HG02642 (cell line): ENCODE measurements at regions not wholly inside any gene's neighbourhood (a gene's known extent, or its start where the extent isn't known, plus 50 kb on each side); places are given as distances from the start of the nearest gene placed in this dataset.
"Not testable (repeated sequence)": the region's sequence is repeated elsewhere in the genome, so short reads cannot be mapped to it uniquely, and the experiment has no call there.

ENCODE experiments used
- ATAC-seq: cut with Tn5 transposase; IDR thresholded peaks from one replicate; pipeline ENCODE4 v1.9.1; 2021; ENCODE audit warnings: mild to moderate bottlenecking; ENCODE audit not compliant: unreplicated experiment, poor library complexity

GRCh38 chr7:67602246-67602887, 605.7 kb downstream of the TYW1 start:
- no peak for ATAC-seq

- ATAC-seq: no peak
These were observed 608.1 kb downstream of the TYW1 start for GRCh38 chr7:67604461-67605386.

GRCh38 chr7:67608806-67609205, 612.2 kb downstream of the TYW1 start:
- ATAC-seq: no peak

DNA sequence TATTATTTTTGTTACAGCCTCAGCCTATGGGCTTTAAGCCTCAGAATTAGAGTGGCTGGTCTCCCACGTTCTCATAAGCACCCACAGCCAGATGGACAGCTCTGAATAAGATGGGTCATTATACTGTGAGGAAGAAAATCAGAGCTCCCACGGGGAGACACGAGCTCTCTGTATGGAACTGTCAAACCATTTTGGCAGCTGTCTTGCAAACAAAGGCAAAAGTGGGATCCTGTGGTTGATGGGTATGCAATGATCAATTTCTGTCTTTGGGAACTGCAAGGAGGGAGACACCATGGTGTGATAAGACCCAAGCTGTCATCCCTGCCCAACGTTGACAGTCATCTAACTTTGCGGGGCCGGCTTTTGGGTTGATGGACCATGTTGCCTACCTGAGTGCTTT, 614.3 kb downstream of the TYW1 start:
- ATAC-seq: no peak

- no peak for ATAC-seq
These were observed 618.2 kb downstream of the TYW1 start for GRCh38 chr7:67614843-67615242.

DNA sequence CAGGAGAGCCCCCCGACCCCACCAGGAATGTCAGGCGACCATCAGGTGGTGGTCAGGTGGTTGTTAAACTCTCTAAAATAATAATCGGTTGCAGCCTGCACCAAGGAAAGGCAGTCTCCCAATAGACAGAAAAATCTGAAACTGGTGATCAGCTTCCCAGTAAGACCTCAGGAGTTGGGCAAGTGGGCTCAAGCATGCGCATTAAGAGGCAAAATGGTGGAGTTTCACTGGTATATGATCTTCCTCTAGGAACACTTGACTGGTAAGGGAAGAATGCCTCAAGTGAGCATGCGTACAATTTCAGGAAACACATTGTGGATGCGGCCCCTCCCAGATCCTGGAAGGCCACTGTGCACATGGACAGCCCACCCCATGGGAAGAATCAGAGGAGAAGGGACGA, 619.9 kb downstream of the TYW1 start:
- no peak for ATAC-seq

GRCh38 chr7:67618556-67619162, 622.0 kb downstream of the TYW1 start:
- no peak for ATAC-seq

DNA sequence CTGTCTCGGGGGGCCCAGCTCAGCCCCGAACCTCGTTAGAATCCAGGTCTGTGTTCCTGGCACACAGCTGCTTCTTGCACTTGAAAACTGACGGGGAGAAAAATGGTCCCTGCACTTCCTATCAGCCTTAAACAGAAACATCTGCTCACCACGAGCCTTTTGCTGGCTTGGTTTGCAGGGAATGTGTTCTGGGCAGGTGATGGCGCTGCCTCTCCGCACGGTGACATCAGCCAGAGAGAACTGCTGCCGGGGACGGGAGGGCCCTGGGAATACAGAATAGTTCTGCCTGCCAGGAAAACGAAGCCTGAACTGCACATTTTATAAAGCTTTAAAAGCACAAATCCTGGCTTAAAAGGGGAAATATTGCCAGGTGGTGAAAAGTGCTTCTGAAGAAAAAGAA, 622.5 kb downstream of the TYW1 start:
- no peak for ATAC-seq

- no peak for ATAC-seq
These were observed 623.7 kb downstream of the TYW1 start for GRCh38 chr7:67620216-67620933.

DNA sequence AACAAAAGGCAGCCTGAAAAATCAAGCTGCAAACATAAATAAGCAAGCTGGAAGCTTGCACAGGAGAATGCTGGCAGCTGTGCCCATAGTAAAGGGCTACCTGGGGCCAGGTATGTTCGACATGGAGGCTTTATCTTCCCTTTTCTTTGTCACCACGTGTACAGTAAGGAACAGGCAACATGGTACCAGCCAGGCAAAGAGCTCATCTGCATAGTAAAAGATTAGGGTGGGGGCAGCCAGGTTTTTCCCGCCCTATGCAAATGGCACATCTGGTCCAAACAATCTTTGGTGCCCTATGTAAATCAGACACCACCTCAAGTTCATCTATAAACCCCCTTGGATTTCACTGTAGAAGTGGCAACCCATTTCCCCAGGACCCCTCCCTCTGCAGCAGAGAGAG, 625.1 kb downstream of the TYW1 start:
- no peak for ATAC-seq

DNA sequence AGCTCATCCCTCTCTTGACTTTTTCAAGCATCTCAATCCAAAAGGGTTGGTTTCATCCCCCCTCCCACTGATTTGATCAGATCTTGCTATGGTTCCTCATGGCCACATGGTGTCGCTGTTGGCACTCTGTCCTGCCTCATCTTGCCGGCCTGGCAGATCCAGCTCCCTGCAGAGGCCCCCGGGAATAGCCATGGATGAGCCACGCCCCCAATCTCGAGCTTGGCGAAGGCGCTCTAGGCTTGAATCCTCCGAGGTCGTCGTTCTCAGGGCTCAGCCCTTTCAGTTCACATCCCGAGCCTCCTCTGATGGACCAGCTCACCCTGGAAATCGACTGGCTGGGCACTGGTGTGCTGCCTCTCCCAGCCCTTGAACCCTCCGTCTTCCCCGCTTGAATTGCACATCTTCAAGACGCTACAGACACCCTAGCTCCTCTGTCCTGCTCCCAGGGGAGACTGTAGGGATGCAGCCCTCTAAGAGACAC, 628.7 kb downstream of the TYW1 start:
- peak; percentile 69 for ATAC-seq

DNA sequence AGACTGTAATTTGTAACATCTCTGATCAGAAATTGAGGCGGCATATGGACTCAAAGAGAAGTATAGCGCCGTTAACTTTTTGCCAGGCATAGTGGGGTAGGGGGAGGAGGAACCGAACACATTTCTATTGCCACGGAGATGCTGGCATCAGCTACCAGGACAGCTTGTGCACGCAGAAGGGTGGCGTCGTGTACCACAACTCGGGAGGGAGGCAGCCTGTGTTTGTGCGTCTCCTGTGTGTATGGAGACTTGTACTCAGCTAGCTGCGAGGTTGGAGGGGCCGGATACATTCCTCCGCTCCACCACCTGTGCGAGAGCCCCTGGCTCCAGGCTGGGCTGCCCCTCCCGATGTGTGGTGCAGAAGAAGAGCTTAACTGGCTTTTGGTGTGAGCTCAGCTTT, 634.8 kb downstream of the TYW1 start:
- no peak for ATAC-seq

- ATAC-seq: no peak
These were observed 638.6 kb downstream of the TYW1 start for GRCh38 chr7:67635271-67635670.

DNA sequence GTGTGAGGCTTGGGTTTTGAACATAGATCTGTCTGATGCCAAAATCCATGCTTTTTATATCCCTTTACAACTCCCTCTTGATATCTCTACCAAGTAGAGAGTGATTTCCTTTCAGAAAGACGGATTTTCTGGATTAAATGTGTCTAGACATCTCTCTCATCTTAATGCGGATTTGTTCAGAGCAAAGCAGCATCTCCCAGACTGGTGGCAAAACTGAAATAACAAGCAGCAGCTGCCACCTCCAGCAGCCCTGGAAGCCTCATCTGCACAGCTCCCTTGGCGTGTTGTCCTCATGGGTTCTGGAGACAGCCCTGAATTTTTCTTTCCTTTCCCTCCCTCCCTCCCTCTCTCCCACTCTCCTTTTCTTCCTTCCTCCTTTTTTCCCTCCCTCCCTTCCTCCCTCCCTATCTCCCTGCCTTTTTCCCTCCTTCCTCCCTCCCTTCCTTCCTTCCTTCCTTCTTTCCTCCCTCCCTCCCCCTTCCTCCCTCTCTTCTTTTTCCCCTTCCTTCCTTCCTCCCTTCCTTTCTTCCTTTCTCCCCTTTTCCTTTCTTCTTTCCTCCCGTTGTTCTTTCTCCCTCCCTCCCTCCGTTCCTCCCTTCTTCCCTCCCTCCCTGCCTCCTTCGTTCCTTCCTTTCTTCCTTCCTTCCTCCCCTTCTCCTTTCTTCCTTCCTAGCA, 639.9 kb downstream of the TYW1 start:
- ATAC-seq: no peak

DNA sequence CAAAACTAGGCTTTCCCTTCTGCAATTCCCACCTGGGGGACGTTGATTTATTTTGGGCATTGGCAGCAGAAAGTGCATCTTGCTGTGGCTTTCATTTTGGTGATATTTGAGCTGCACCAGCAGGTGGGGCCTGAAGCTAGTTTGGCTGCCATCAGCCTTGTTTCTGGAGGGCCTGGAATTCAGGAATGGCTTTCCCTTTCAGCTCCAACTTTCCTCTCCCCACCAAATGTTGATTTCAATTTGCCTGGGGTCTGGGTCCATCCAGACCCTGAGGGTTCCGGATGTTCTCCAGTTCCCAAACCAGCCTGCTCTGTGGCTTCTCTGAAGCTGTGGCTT, 640.4 kb downstream of the TYW1 start:
- ATAC-seq: no peak

DNA sequence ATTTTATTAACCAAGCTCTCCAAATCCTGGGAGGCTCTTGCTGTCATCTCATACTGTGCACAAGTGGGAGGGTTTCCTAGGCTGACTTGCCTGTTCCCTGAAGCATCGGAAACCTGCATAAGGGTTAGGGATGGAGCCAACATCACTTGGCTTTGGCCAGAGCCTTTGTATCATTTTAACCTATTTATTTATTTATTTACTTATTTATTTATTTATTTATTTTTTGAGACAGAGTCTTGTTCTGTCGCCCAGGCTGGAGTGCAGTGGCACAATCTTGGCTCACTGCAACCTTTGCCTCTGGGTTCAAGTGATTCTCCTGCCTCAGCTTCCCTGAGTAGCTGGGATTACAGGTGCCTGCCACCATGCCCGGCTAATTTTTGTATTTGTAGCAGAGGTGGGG, 645.9 kb downstream of the TYW1 start:
- ATAC-seq: not testable (repeated sequence)

GRCh38 chr7:67644151-67644550, 647.5 kb downstream of the TYW1 start:
- no peak for ATAC-seq

- no peak for ATAC-seq
These were observed 656.3 kb downstream of the TYW1 start for GRCh38 chr7:67652937-67653336.

DNA sequence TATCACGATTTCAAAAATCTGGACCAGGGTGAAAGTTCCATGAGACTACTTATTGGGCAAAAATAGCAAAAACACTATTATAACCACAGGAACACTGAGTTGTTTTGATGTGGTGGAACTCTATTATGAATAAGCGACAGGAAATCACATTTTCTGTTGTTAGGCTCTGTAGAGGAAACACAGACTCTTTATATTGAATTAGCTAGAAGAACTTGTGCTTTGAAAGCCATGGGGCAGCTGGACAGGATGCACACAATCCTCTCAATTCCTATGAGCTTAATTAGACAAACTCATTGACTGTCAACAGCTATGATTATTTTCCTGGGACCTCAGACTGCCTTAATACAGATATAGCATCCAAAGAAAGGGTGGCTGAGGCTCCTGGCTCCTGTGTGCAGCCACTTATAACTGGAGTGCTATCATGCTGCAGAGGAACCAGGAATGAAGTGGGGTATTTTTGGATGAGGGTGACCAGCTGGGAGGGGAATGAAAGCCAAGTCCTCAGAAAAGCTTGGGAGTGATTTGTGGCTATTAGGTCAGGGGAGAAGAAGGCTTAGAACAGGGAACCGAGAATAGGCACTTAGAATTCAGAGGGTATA, 657.3 kb downstream of the TYW1 start:
- no peak for ATAC-seq

- ATAC-seq: no peak
These were observed 658.0 kb downstream of the TYW1 start for GRCh38 chr7:67654642-67655041.
